HCT116 (cell line): ENCODE measurements at regions not wholly inside any gene's neighbourhood (a gene's known extent, or its start where the extent isn't known, plus 50 kb on each side); places are given as distances from the start of the nearest gene placed in this dataset.

Experiments
- CBX3 ChIP-seq: IDR thresholded peaks from 2 replicates; pipeline ENCODE4 v1.6.1; 2012; ENCODE audit warnings: low read depth
- CEBPB ChIP-seq: IDR thresholded peaks from 2 replicates; pipeline ENCODE4 v1.6.1; 2012; ENCODE audit warnings: low read depth
- EGR1 ChIP-seq: IDR thresholded peaks from 2 replicates; pipeline ENCODE4 v1.6.1; 2012; ENCODE audit warnings: low read depth
- EZH2 ChIP-seq: fragments of 200-600 bp; sonication (generic); IDR thresholded peaks from 2 replicates; pipeline ENCODE4 v1.6.1; 2017; ENCODE audit warnings: antibody characterized with exemption, mixed run types
- POLR2A ChIP-seq: IDR thresholded peaks from 2 replicates; pipeline ENCODE4 v1.7.0; 2011; ENCODE audit warnings: borderline replicate concordance; ENCODE audit not compliant: insufficient read depth, insufficient read length; ENCODE audit errors: extremely low read depth
- REST ChIP-seq: IDR thresholded peaks from 2 replicates; pipeline ENCODE4 v1.6.1; 2012; ENCODE audit warnings: low read depth
- YY1 ChIP-seq: IDR thresholded peaks from 2 replicates; pipeline ENCODE4 v1.6.1; 2011; ENCODE audit warnings: low read length, low read depth, moderate library complexity, mild to moderate bottlenecking; ENCODE audit not compliant: insufficient replicate concordance; ENCODE audit errors: extremely low read depth
- ZNF274 ChIP-seq: fragments of 200-500 bp; sonication (Bioruptor generic); IDR thresholded peaks from 2 replicates; pipeline ENCODE4 v1.6.1; 2014; ENCODE audit warnings: mild to moderate bottlenecking, low read depth, low read length, inconsistent platforms
- TF ChIP-seq, protein P1 (sequence below), 3 experiments: fragments of 200-600 bp in 1 of 3; sonication (generic) in 1 of 3; IDR thresholded peaks in 2 of 3; conservative IDR thresholded peaks in 1 of 3; 2 replicates each; pipeline ENCODE4 v1.5.1; 2012 to 2017; ENCODE audit warnings: low read depth in 2 of 3, low read length in 2 of 3, antibody characterized with exemption in 1 of 3, borderline replicate concordance in 1 of 3, control low read depth in 1 of 3, mild to moderate bottlenecking in 1 of 3, mixed read lengths in 1 of 3, mixed run types in 1 of 3, moderate library complexity in 1 of 3; ENCODE audit not compliant: insufficient read depth in 1 of 3
- TF ChIP-seq, protein P2 (sequence below): IDR thresholded peaks from 2 replicates; pipeline ENCODE4 v1.6.1; 2012

DNA sequence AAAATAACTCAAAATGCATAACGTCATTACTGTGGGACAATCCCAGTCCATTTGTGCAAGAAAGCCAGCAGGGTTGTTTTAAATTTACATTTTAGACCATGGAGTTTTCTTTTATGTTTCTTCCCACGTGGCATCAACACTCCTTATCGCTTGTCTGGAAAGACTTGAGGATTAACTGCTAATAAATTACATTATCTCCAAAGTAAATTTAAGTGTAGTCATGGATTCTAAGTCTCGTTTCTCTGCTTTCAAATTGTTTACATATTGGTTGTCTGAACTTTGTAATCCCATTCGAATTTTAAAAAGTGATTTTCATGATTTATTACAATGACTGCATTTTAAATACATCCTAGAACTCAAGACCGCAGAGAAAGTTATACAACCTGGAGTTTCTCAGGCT is 119.3 kb upstream of the ADAMTS5 start:
- TF ChIP-seq, protein P1, sequence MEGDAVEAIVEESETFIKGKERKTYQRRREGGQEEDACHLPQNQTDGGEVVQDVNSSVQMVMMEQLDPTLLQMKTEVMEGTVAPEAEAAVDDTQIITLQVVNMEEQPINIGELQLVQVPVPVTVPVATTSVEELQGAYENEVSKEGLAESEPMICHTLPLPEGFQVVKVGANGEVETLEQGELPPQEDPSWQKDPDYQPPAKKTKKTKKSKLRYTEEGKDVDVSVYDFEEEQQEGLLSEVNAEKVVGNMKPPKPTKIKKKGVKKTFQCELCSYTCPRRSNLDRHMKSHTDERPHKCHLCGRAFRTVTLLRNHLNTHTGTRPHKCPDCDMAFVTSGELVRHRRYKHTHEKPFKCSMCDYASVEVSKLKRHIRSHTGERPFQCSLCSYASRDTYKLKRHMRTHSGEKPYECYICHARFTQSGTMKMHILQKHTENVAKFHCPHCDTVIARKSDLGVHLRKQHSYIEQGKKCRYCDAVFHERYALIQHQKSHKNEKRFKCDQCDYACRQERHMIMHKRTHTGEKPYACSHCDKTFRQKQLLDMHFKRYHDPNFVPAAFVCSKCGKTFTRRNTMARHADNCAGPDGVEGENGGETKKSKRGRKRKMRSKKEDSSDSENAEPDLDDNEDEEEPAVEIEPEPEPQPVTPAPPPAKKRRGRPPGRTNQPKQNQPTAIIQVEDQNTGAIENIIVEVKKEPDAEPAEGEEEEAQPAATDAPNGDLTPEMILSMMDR (IDR thresholded peaks at IDR 0.05 in 2 of 3, conservative IDR thresholded peaks at IDR 0.05 in 1 of 3; ENCODE audit: borderline replicate concordance in 1 of 3, insufficient read depth in 1 of 3, low read depth in 2 of 3, low read length in 2 of 3): no peak
- no peak for TF ChIP-seq POLR2A
- TF ChIP-seq, protein P2, sequence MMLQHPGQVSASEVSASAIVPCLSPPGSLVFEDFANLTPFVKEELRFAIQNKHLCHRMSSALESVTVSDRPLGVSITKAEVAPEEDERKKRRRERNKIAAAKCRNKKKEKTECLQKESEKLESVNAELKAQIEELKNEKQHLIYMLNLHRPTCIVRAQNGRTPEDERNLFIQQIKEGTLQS: no peak
- no peak for TF ChIP-seq EGR1
- TF ChIP-seq CBX3: no peak
- no peak for TF ChIP-seq REST
- no peak for TF ChIP-seq ZNF274
- TF ChIP-seq YY1: no peak
- TF ChIP-seq CEBPB: no peak
- TF ChIP-seq EZH2: no peak
